ENCODE measurements at regions not wholly inside any gene's neighbourhood (a gene's known extent, or its start where the extent isn't known, plus 50 kb on each side); places are given as distances from the start of the nearest gene placed in this dataset.

DNA sequence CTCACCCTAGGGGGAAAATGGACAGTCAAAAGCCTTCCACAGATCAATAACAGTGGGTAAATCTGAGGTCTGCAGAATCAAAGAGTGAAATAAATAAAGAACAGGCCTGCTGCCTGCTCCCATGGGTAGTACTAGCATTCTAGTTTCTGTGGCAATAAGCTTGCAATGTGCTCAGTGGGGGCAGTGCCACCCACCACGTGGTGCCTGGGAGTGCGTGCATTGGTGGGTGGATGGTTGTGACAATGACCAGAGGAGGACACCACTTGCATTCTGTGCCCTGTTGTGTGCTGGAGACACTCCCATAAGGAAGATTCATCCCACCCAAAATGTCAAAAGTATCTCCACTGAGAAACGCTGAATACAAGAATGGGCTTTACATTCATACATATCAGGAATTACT is 95.5 kb upstream of the NEDD9 start (continued):
- TF ChIP-seq EP300 (IDR thresholded peaks at IDR 0.05; ENCODE audit: borderline replicate concordance in 1 of 2, low read depth in 1 of 2, low read length in 1 of 2) (no peak), YY1 (IDR thresholded peaks at IDR 0.05; ENCODE audit: low read depth) (no peak), NRF1 (IDR thresholded peaks at IDR 0.05; ENCODE audit: low read depth, low read length) (no peak), FOSL2 (IDR thresholded peaks at IDR 0.05; ENCODE audit: borderline replicate concordance, low read depth) (no peak), ELF1 (IDR thresholded peaks at IDR 0.05) (no peak), TAF1 (IDR thresholded peaks at IDR 0.05; ENCODE audit: borderline replicate concordance, low read depth, low read length) (no peak), MEF2A (IDR thresholded peaks at IDR 0.05; ENCODE audit: borderline replicate concordance, low read depth) (no peak)
- TF ChIP-seq, protein P1, sequence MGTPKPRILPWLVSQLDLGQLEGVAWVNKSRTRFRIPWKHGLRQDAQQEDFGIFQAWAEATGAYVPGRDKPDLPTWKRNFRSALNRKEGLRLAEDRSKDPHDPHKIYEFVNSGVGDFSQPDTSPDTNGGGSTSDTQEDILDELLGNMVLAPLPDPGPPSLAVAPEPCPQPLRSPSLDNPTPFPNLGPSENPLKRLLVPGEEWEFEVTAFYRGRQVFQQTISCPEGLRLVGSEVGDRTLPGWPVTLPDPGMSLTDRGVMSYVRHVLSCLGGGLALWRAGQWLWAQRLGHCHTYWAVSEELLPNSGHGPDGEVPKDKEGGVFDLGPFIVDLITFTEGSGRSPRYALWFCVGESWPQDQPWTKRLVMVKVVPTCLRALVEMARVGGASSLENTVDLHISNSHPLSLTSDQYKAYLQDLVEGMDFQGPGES (IDR thresholded peaks at IDR 0.05; ENCODE audit: low read depth, low read length), result no peak

GRCh38 chr6:11326116-11326515 is 93.6 kb upstream of the NEDD9 start:
- Histone ChIP-seq H3K36me3 (replicated peaks in 1 of 2; ENCODE audit: control insufficient read depth in 1 of 2, insufficient read depth in 2 of 2, low read length in 1 of 2) (no peaks in the 10 kb centered on the region), H3K27ac (ENCODE audit: low read depth in 2 of 2, low read length in 1 of 2) (no peak overlapping the region), H3K4me1 (ENCODE audit: control insufficient read depth in 1 of 2, insufficient read depth in 2 of 2, low read depth in 1 of 2, low read length in 1 of 2) (no peaks in the 10 kb centered on the region; a peak in 1 of 4 replicates), H3K4me2 (no peak overlapping the region), H3K4me3 (ENCODE audit: low read depth in 2 of 2, low read length in 1 of 2) (no peak overlapping the region), H3K27me3 (ENCODE audit: insufficient read depth) (no peaks in the 10 kb centered on the region), H2AFZ (ENCODE audit: low read depth) (no peak overlapping the region), H3K9me3 (no peaks in the 10 kb centered on the region), H3K79me2 (ENCODE audit: insufficient read depth) (no peaks in the 10 kb centered on the region), H3K9me2 (no peaks in the 10 kb centered on the region), H3K9ac (no peak overlapping the region), H3F3A (replicated peaks; ENCODE audit: insufficient read depth) (no peaks in the 10 kb centered on the region), H4K20me1 (ENCODE audit: insufficient read depth) (no peaks in the 10 kb centered on the region)
- ChIA-PET CTCF (no interaction called here), POLR2A (no interaction called here)
- 91% methylated on average over 2 of the region's 2 CpGs for WGBS (ENCODE audit: low lambda C conversion rate)
- TF ChIP-seq RFX5 (IDR thresholded peaks at IDR 0.05; ENCODE audit: low read length) (no peak), CHD2 (IDR thresholded peaks at IDR 0.05; ENCODE audit: low read length, partially characterized antibody) (no peak), MEF2A (IDR thresholded peaks at IDR 0.05; ENCODE audit: borderline replicate concordance, low read depth) (no peak), CTCF (IDR thresholded peaks at IDR 0.05) (no peak), TAF1 (IDR thresholded peaks at IDR 0.05; ENCODE audit: borderline replicate concordance, low read depth, low read length) (no peak), JUND (IDR thresholded peaks at IDR 0.05) (no peak), EZH2phosphoT487 (IDR thresholded peaks at IDR 0.05; ENCODE audit: borderline replicate concordance, low read depth) (no peak), ELF1 (IDR thresholded peaks at IDR 0.05) (no peak), NRF1 (IDR thresholded peaks at IDR 0.05; ENCODE audit: low read depth, low read length) (no peak), USF1 (IDR thresholded peaks at IDR 0.05; ENCODE audit: borderline replicate concordance, low read depth) (no peak), FOXJ3 (CRISPR knock-in tag; IDR thresholded peaks at IDR 0.05) (no peak), TCF12 (IDR thresholded peaks at IDR 0.05) (no peak), GABPA (IDR thresholded peaks at IDR 0.05; ENCODE audit: low read depth) (no peak), NFIC (IDR thresholded peaks at IDR 0.05; ENCODE audit: borderline replicate concordance) (no peak), POLR2AphosphoS5 (IDR thresholded peaks at IDR 0.05; ENCODE audit: low read depth, low read length) (no peak)
- TF ChIP-seq, protein P2, sequence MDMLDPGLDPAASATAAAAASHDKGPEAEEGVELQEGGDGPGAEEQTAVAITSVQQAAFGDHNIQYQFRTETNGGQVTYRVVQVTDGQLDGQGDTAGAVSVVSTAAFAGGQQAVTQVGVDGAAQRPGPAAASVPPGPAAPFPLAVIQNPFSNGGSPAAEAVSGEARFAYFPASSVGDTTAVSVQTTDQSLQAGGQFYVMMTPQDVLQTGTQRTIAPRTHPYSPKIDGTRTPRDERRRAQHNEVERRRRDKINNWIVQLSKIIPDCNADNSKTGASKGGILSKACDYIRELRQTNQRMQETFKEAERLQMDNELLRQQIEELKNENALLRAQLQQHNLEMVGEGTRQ (IDR thresholded peaks at IDR 0.05; ENCODE audit: borderline replicate concordance, low read depth, low read length), result no peak
- TF ChIP-seq, protein P1 (IDR thresholded peaks at IDR 0.05; ENCODE audit: low read depth, low read length), result no peak
- TF ChIP-seq, protein P3, sequence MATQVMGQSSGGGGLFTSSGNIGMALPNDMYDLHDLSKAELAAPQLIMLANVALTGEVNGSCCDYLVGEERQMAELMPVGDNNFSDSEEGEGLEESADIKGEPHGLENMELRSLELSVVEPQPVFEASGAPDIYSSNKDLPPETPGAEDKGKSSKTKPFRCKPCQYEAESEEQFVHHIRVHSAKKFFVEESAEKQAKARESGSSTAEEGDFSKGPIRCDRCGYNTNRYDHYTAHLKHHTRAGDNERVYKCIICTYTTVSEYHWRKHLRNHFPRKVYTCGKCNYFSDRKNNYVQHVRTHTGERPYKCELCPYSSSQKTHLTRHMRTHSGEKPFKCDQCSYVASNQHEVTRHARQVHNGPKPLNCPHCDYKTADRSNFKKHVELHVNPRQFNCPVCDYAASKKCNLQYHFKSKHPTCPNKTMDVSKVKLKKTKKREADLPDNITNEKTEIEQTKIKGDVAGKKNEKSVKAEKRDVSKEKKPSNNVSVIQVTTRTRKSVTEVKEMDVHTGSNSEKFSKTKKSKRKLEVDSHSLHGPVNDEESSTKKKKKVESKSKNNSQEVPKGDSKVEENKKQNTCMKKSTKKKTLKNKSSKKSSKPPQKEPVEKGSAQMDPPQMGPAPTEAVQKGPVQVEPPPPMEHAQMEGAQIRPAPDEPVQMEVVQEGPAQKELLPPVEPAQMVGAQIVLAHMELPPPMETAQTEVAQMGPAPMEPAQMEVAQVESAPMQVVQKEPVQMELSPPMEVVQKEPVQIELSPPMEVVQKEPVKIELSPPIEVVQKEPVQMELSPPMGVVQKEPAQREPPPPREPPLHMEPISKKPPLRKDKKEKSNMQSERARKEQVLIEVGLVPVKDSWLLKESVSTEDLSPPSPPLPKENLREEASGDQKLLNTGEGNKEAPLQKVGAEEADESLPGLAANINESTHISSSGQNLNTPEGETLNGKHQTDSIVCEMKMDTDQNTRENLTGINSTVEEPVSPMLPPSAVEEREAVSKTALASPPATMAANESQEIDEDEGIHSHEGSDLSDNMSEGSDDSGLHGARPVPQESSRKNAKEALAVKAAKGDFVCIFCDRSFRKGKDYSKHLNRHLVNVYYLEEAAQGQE (IDR thresholded peaks at IDR 0.05; ENCODE audit: low read depth, low read length), result no peak
- DNase-seq, result no peak
